ENCODE measurements at regions not wholly inside any gene's neighbourhood (a gene's known extent, or its start where the extent isn't known, plus 50 kb on each side); places are given as distances from the start of the nearest gene placed in this dataset.

GRCh38 chr3:22900296-22900695 lies 302.8 kb upstream of the UBE2E2 start (continued):
- TF ChIP-seq ZBTB40 (IDR thresholded peaks at IDR 0.05), result no peak
- TF ChIP-seq ZBTB40 (CRISPR knock-in tag; IDR thresholded peaks at IDR 0.05), result no peak

GRCh38 chr3:22901684-22902083 lies 301.4 kb upstream of the UBE2E2 start:
- Histone ChIP-seq H3K9ac (ENCODE audit: insufficient read depth, low read depth, low read length) (no peak overlapping the region), H3K27me3 (ENCODE audit: control insufficient read depth in 1 of 2, insufficient read depth in 2 of 2, low read length in 2 of 2) (no peaks in the 10 kb centered on the region), H3K4me1 (ENCODE audit: insufficient read depth, low read length) (no peaks in the 10 kb centered on the region), H3K36me3 (replicated peaks in 1 of 2; ENCODE audit: control insufficient read depth in 1 of 2, insufficient read depth in 2 of 2, low read length in 2 of 2) (no peaks in the 10 kb centered on the region), H3K9me3 (ENCODE audit: low read length) (peaks cover 20% of the 10 kb centered on the region), H3K27ac (ENCODE audit: extremely low read length, insufficient read depth, low read length) (no peak overlapping the region), H2AFZ (ENCODE audit: low read length) (no peak overlapping the region), H3K4me3 (replicated peaks in 1 of 3; ENCODE audit: insufficient read depth in 1 of 3, low read depth in 2 of 3, low read length in 3 of 3) (no peak overlapping the region), H3K79me2 (ENCODE audit: insufficient read depth, low read length) (no peaks in the 10 kb centered on the region), H4K20me1 (ENCODE audit: insufficient read depth, low read length) (no peaks in the 10 kb centered on the region), H3K4me2 (ENCODE audit: low read depth, low read length) (no peak overlapping the region)
- CTCF ChIA-PET (ENCODE audit: low intra/inter-chr PET ratio, low total read pairs), result no interaction called here
- intact Hi-C loops (cut with micrococcal nuclease; ENCODE audit: unreplicated experiment), result no loop called here
- TF ChIP-seq TOPORS (CRISPR knock-in tag; IDR thresholded peaks at IDR 0.05), result no peak
- TF ChIP-seq PCBP1 (IDR thresholded peaks at IDR 0.05; ENCODE audit: borderline replicate concordance, low read depth, low read length), result no peak
- TF ChIP-seq SP4 (CRISPR knock-in tag; IDR thresholded peaks at IDR 0.05), result no peak
- no peak for TF ChIP-seq ATF7 (IDR thresholded peaks at IDR 0.05)
- TF ChIP-seq ATF7 (CRISPR knock-in tag; IDR thresholded peaks at IDR 0.05), result no peak
- no peak for TF ChIP-seq HBP1 (CRISPR knock-in tag; IDR thresholded peaks at IDR 0.05; ENCODE audit: low read depth)
- FAIRE-seq, result no peak
- DNase-seq (ENCODE audit: low spot score), result no peak
- POLR2A ChIA-PET, result no interaction called here
- no peak for ATAC-seq
- BruUV-seq (replicated peaks), result no TSS peak
- in situ Hi-C loops (cut with HindIII; ENCODE audit: extremely low pct_ligation_motif_present, low pct_unique_long_range_greater_than_20kb), result no loop called here

All from HepG2 (cell line).